Duodenal mucosa (tissue), 2 donors: ENCODE measurements at regions not wholly inside any gene's neighbourhood (a gene's known extent, or its start where the extent isn't known, plus 50 kb on each side); places are given as distances from the start of the nearest gene placed in this dataset.

Experiments used
- H3K27ac ChIP-seq: one replicate; pipeline ENCODE4 v1.7.0; 2013; ENCODE audit warnings: low read depth, low read length
- H3K27me3 ChIP-seq, 2 donors: one replicate each; pipeline ENCODE4 v1.7.0; 2013; ENCODE audit warnings: low read length in 2 of 2, control low read depth in 1 of 2; ENCODE audit not compliant: insufficient read depth in 2 of 2, control insufficient read depth in 1 of 2
- H3K36me3 ChIP-seq, 2 donors: one replicate each; pipeline ENCODE4 v1.7.0; 2013; ENCODE audit warnings: low read length in 2 of 2, control low read depth in 1 of 2; ENCODE audit not compliant: insufficient read depth in 2 of 2, control insufficient read depth in 1 of 2
- H3K4me1 ChIP-seq, 2 donors: one replicate each; pipeline ENCODE4 v1.7.0; 2013; ENCODE audit warnings: low read length in 2 of 2, control low read depth in 1 of 2; ENCODE audit not compliant: insufficient read depth in 2 of 2, control insufficient read depth in 1 of 2
- H3K4me3 ChIP-seq, 2 donors: one replicate each; pipeline ENCODE4 v1.7.0; 2013; ENCODE audit warnings: low read length in 2 of 2, low read depth in 1 of 2
- H3K9ac ChIP-seq, 2 donors: one replicate each; pipeline ENCODE4 v1.7.0; 2013; ENCODE audit warnings: low read length in 2 of 2, low read depth in 1 of 2
- H3K9me3 ChIP-seq, 2 donors: one replicate each; pipeline ENCODE4 v1.7.0; 2013; ENCODE audit warnings: low read length in 2 of 2, control low read depth in 1 of 2; ENCODE audit not compliant: control insufficient read depth in 1 of 2

- peak overlapping the region; percentile 51 to 68 for H3K4me3 ChIP-seq
- H3K27ac ChIP-seq: peak overlapping the region; percentile 25
- H3K9ac ChIP-seq: peak overlapping the region in 1 of 2 donors; percentile 43
- H3K9me3 ChIP-seq: no peaks in the 10 kb centered on the region
- peaks cover 33 to 35% of the 10 kb centered on the region in 2 donors for H3K4me1 ChIP-seq
- H3K27me3 ChIP-seq: peaks cover 3 to 9% of the 10 kb centered on the region in 2 donors
- no peaks in the 10 kb centered on the region for H3K36me3 ChIP-seq
These were observed 158.7 kb upstream of the IER5L start for GRCh38 chr9:129336601-129337331.

GRCh38 chr9:129336130-129336528, 158.1 kb upstream of the IER5L start:
- Histone ChIP-seq H3K4me3 (peak overlapping the region; percentile 51 to 68), H3K4me1 (peaks cover 33 to 35% of the 10 kb centered on the region in 2 donors), H3K9me3 (peaks cover 0 to 1% of the 10 kb centered on the region in 2 donors), H3K9ac (peak overlapping the region in 1 of 2 donors; percentile 43), H3K27me3 (peaks cover 3 to 9% of the 10 kb centered on the region in 2 donors), H3K27ac (peak overlapping the region; percentile 25), H3K36me3 (no peaks in the 10 kb centered on the region)

- H3K27ac ChIP-seq: peak overlapping the region; percentile 60
- H3K9me3 ChIP-seq: peaks cover 4 to 5% of the 10 kb centered on the region in 2 donors
- H3K27me3 ChIP-seq: peaks cover 3 to 9% of the 10 kb centered on the region in 2 donors
- no peak overlapping the region for H3K4me3 ChIP-seq
- H3K9ac ChIP-seq: peak overlapping the region in 1 of 2 donors; percentile 9
- H3K36me3 ChIP-seq: no peaks in the 10 kb centered on the region
- H3K4me1 ChIP-seq: peaks cover 33 to 35% of the 10 kb centered on the region in 2 donors
These were observed 157.5 kb upstream of the IER5L start for GRCh38 chr9:129335464-129336129.

- peak overlapping the region; percentile 79 for H3K27ac ChIP-seq
- H3K27me3 ChIP-seq: peaks cover 3 to 9% of the 10 kb centered on the region in 2 donors
- peak overlapping the region; percentile 37 to 53 for H3K4me3 ChIP-seq
- H3K36me3 ChIP-seq: no peaks in the 10 kb centered on the region
- peak overlapping the region; percentile 3 to 33 for H3K9ac ChIP-seq
- peaks cover 6 to 8% of the 10 kb centered on the region in 2 donors for H3K9me3 ChIP-seq
- peaks cover 33 to 35% of the 10 kb centered on the region in 2 donors for H3K4me1 ChIP-seq
These were observed 156.3 kb upstream of the IER5L start for GRCh38 chr9:129334105-129334935.

GRCh38 chr9:129333617-129334104, 155.6 kb upstream of the IER5L start:
- peak overlapping the region; percentile 79 for H3K27ac ChIP-seq

GRCh38 chr9:129332581-129332980, 154.5 kb upstream of the IER5L start:
- Histone ChIP-seq H3K4me1 (peaks cover 33 to 37% of the 10 kb centered on the region in 2 donors), H3K27ac (no peak overlapping the region), H3K36me3 (no peaks in the 10 kb centered on the region)

More at GRCh38 chr9:129333617-129334104, 155.6 kb upstream of the IER5L start:
- Histone ChIP-seq H3K9me3 (peaks cover 6 to 8% of the 10 kb centered on the region in 2 donors), H3K9ac (peak overlapping the region in 1 of 2 donors; percentile 3), H3K36me3 (no peaks in the 10 kb centered on the region), H3K4me3 (peak overlapping the region; percentile 37 to 53), H3K27me3 (peaks cover 3 to 9% of the 10 kb centered on the region in 2 donors), H3K4me1 (peaks cover 33 to 35% of the 10 kb centered on the region in 2 donors)

GRCh38 chr9:129331772-129332500, 153.9 kb upstream of the IER5L start:
- H3K27ac ChIP-seq: no peak overlapping the region
- H3K4me3 ChIP-seq: no peak overlapping the region
- H3K9me3 ChIP-seq: peaks cover 6 to 8% of the 10 kb centered on the region in 2 donors
- H3K4me1 ChIP-seq: peaks cover 30 to 34% of the 10 kb centered on the region in 2 donors
- H3K9ac ChIP-seq: no peak overlapping the region
- H3K27me3 ChIP-seq: no peaks in the 10 kb centered on the region
- no peaks in the 10 kb centered on the region for H3K36me3 ChIP-seq

More at GRCh38 chr9:129332581-129332980, 154.5 kb upstream of the IER5L start:
- H3K4me3 ChIP-seq: no peak overlapping the region
- no peak overlapping the region for H3K9ac ChIP-seq
- peaks cover 3 to 6% of the 10 kb centered on the region in 2 donors for H3K27me3 ChIP-seq
- H3K9me3 ChIP-seq: peaks cover 6 to 8% of the 10 kb centered on the region in 2 donors

GRCh38 chr9:129331493-129331765, 153.4 kb upstream of the IER5L start:
- Histone ChIP-seq H3K36me3 (no peaks in the 10 kb centered on the region), H3K4me3 (no peak overlapping the region), H3K27me3 (no peaks in the 10 kb centered on the region), H3K4me1 (peaks cover 27 to 32% of the 10 kb centered on the region in 2 donors), H3K27ac (no peak overlapping the region), H3K9ac (no peak overlapping the region), H3K9me3 (peaks cover 6 to 8% of the 10 kb centered on the region in 2 donors)

- no peaks in the 10 kb centered on the region for H3K27me3 ChIP-seq
- peaks cover 6 to 8% of the 10 kb centered on the region in 2 donors for H3K9me3 ChIP-seq
- no peak overlapping the region for H3K27ac ChIP-seq
- no peak overlapping the region for H3K9ac ChIP-seq
- no peak overlapping the region for H3K4me3 ChIP-seq
- H3K36me3 ChIP-seq: no peaks in the 10 kb centered on the region
- peaks cover 22 to 27% of the 10 kb centered on the region in 2 donors for H3K4me1 ChIP-seq
These were observed 152.8 kb upstream of the IER5L start for GRCh38 chr9:129330711-129331492.
